GM12873 (cell line): ENCODE measurements at regions not wholly inside any gene's neighbourhood (a gene's known extent, or its start where the extent isn't known, plus 50 kb on each side); places are given as distances from the start of the nearest gene placed in this dataset.

Experiments
- TF ChIP-seq, protein P1 (sequence below): IDR thresholded peaks from 2 replicates; pipeline ENCODE4 v1.5.1; 2012; ENCODE audit warnings: low read depth, mild to moderate bottlenecking, moderate library complexity, low read length, control low read depth; ENCODE audit not compliant: insufficient read depth; ENCODE audit errors: missing control alignments

DNA sequence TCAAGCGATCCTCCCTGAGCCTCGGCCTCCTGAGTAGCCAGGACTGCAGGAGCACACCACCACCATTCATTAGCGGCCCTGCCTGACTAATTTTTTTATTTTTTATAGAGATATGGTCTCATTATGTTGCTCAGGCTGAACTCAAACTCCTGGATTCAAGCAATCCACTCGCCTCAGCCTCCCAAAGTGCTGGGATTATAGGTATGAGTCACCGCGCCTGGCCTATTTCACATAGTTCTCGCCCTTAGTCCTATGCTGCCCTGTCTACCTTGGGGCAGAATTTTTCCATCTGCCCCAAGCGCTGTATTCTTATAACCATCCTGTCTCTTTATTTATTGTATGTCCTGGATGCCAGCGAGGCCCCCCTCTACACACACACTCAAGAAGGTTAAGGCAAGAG lies 50.9 kb upstream of the BCL2L14 start:
- TF ChIP-seq, protein P1, sequence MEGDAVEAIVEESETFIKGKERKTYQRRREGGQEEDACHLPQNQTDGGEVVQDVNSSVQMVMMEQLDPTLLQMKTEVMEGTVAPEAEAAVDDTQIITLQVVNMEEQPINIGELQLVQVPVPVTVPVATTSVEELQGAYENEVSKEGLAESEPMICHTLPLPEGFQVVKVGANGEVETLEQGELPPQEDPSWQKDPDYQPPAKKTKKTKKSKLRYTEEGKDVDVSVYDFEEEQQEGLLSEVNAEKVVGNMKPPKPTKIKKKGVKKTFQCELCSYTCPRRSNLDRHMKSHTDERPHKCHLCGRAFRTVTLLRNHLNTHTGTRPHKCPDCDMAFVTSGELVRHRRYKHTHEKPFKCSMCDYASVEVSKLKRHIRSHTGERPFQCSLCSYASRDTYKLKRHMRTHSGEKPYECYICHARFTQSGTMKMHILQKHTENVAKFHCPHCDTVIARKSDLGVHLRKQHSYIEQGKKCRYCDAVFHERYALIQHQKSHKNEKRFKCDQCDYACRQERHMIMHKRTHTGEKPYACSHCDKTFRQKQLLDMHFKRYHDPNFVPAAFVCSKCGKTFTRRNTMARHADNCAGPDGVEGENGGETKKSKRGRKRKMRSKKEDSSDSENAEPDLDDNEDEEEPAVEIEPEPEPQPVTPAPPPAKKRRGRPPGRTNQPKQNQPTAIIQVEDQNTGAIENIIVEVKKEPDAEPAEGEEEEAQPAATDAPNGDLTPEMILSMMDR = no peak

DNA sequence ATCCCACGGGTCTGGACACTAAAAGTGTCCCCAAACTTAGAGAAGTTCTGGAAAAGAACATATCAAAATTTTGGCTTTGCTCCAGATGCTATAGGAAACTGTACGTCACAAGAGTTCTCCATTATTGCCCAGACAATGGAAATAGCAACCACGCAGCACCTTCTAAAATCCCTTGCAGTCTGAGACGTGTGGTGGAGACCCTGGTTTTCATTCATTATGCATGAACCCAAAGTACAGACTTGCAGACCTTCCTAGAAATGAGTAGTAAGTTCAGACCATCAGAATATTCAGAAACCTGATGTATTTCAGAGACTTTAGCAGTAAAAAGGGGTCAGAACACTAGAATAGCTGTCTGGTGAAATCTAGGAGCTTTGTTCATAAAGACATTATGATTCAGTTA lies 50.0 kb upstream of the BCL2L14 start:
- TF ChIP-seq, protein P1 = no peak
